Astrocyte (in vitro differentiated cells and primary cell): ENCODE measurements at regions not wholly inside any gene's neighbourhood (a gene's known extent, or its start where the extent isn't known, plus 50 kb on each side); places are given as distances from the start of the nearest gene placed in this dataset.

Experiments
- DNase-seq: peaks from one replicate; pipeline ENCODE4 v3.0.0-alpha.2; 2010; ENCODE audit warnings: low read depth
- FAIRE-seq: peaks from 2 replicates; lab custom pipeline; 2011; peaks lifted over from hg19 to GRCh38; lab: Jason Lieb, UNC
- H2AFZ ChIP-seq: 2 replicates; pipeline ENCODE4 v1.6.0; 2012; ENCODE audit warnings: low read depth, low read length, inconsistent platforms
- H3K27ac ChIP-seq: 2 replicates; pipeline ENCODE4 v1.5.1; 2011; ENCODE audit warnings: low read depth, low read length, inconsistent platforms
- H3K27me3 ChIP-seq: 2 replicates; pipeline ENCODE4 v1.6.0; 2011; ENCODE audit warnings: low read length, inconsistent platforms; ENCODE audit not compliant: insufficient read depth
- H3K36me3 ChIP-seq: 2 replicates; pipeline ENCODE4 v1.5.1; 2011; ENCODE audit warnings: low read length, inconsistent platforms; ENCODE audit not compliant: insufficient read depth
- H3K4me1 ChIP-seq: 2 replicates; pipeline ENCODE4 v1.5.1; 2011; ENCODE audit warnings: low read length, inconsistent platforms; ENCODE audit not compliant: insufficient read depth
- H3K4me2 ChIP-seq: 2 replicates; pipeline ENCODE4 v1.6.0; 2012; ENCODE audit warnings: low read length, inconsistent platforms
- H3K4me3 ChIP-seq: 2 replicates; pipeline ENCODE4 v1.5.1; 2011; ENCODE audit warnings: low read depth, mild to moderate bottlenecking, low read length, inconsistent platforms; ENCODE audit not compliant: insufficient read depth
- H3K79me2 ChIP-seq: 2 replicates; pipeline ENCODE4 v1.6.0; 2012; ENCODE audit warnings: mild to moderate bottlenecking, low read length, inconsistent platforms; ENCODE audit not compliant: insufficient read depth
- H3K9ac ChIP-seq: 2 replicates; pipeline ENCODE4 v1.6.0; 2012; ENCODE audit warnings: mild to moderate bottlenecking, low read length, inconsistent platforms
- H3K9me3 ChIP-seq: 2 replicates; pipeline ENCODE4 v1.5.1; 2012; ENCODE audit warnings: low read depth, mild to moderate bottlenecking, low read length, inconsistent platforms; ENCODE audit not compliant: insufficient read depth
- H4K20me1 ChIP-seq: 2 replicates; pipeline ENCODE4 v1.6.0; 2012; ENCODE audit warnings: low read length, inconsistent platforms; ENCODE audit not compliant: insufficient read depth
- H3K27ac Mint-ChIP-seq: one replicate; pipeline ENCODE4 v1.8.0; 2021; ENCODE audit warnings: mild to moderate bottlenecking, mixed read lengths; ENCODE audit not compliant: unreplicated experiment
- H3K27me3 Mint-ChIP-seq: one replicate; pipeline ENCODE4 v1.8.0; 2021; ENCODE audit warnings: low read depth, mixed read lengths; ENCODE audit not compliant: unreplicated experiment
- H3K36me3 Mint-ChIP-seq: one replicate; pipeline ENCODE4 v1.8.0; 2021; ENCODE audit warnings: low read depth, mixed read lengths; ENCODE audit not compliant: unreplicated experiment
- H3K4me1 Mint-ChIP-seq: one replicate; pipeline ENCODE4 v1.8.0; 2021; ENCODE audit warnings: low read depth, mixed read lengths; ENCODE audit not compliant: unreplicated experiment
- H3K4me3 Mint-ChIP-seq: one replicate; pipeline ENCODE4 v1.8.0; 2021; ENCODE audit warnings: mild to moderate bottlenecking, moderate library complexity, mixed read lengths; ENCODE audit not compliant: unreplicated experiment
- H3K9me3 Mint-ChIP-seq: one replicate; pipeline ENCODE4 v1.8.0; 2021; ENCODE audit warnings: mild to moderate bottlenecking, mixed read lengths; ENCODE audit not compliant: unreplicated experiment
- CTCF ChIP-seq: IDR thresholded peaks from 2 replicates; pipeline ENCODE4 v1.5.1; 2011; ENCODE audit warnings: low read depth, mild to moderate bottlenecking, inconsistent platforms, low read length, moderate library complexity; ENCODE audit not compliant: insufficient read depth
- EZH2 ChIP-seq: IDR thresholded peaks from 2 replicates; pipeline ENCODE4 v1.6.1; 2012; ENCODE audit warnings: mild to moderate bottlenecking, low read length, inconsistent platforms; ENCODE audit not compliant: insufficient read depth

DNA sequence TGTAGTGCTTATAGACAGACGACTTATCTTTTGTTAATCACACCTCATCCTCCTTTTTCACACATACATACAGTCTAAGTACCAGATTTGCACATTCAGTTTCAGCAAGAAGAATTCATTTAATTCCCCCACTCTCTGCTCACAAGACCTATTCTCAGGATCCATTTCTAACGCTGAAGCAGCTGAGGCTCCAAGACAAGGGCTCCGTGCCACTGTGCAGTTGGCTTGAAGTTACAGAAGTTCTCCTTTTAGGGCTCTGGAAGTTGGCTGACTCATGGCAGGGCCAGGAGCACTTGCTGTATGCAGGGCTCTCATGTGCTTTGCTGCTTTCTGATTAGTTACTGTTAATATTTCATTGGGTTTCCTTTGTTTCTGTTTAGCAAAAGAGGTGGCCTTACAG, 1566.9 kb upstream of the TMEM132C start:
- FAIRE-seq = no peak
- no peaks in the 10 kb centered on the region for H3K4me1 Mint-ChIP-seq
- H3K4me3 ChIP-seq = no peak overlapping the region
- H3K9me3 Mint-ChIP-seq = peaks cover 2% of the 10 kb centered on the region
- H3K9me3 ChIP-seq = no peaks in the 10 kb centered on the region
- no peak overlapping the region for H3K4me3 Mint-ChIP-seq
- no peaks in the 10 kb centered on the region for H3K4me1 ChIP-seq
- no peak overlapping the region for H3K9ac ChIP-seq
- no peaks in the 10 kb centered on the region for H3K27me3 Mint-ChIP-seq
- H3K79me2 ChIP-seq = no peaks in the 10 kb centered on the region
- no peak for DNase-seq
- TF ChIP-seq CTCF (no peak), EZH2 (no peak)
- H3K27me3 ChIP-seq = no peaks in the 10 kb centered on the region
- H3K36me3 Mint-ChIP-seq = no peaks in the 10 kb centered on the region
- H3K36me3 ChIP-seq = no peaks in the 10 kb centered on the region
- no peaks in the 10 kb centered on the region for H4K20me1 ChIP-seq
- H3K27ac Mint-ChIP-seq = no peak overlapping the region
- H3K4me2 ChIP-seq = no peak overlapping the region
- H2AFZ ChIP-seq = no peak overlapping the region
- no peak overlapping the region for H3K27ac ChIP-seq

- TF ChIP-seq CTCF (no peak), EZH2 (no peak)
- no peaks in the 10 kb centered on the region for H3K27me3 ChIP-seq
- Mint-ChIP-seq H3K36me3 (no peaks in the 10 kb centered on the region), H3K4me1 (no peaks in the 10 kb centered on the region), H3K9me3 (peaks cover 7% of the 10 kb centered on the region), H3K4me3 (no peak overlapping the region), H3K27ac (no peak overlapping the region), H3K27me3 (no peaks in the 10 kb centered on the region)
- no peak overlapping the region for H3K4me3 ChIP-seq
- H3K9ac ChIP-seq = no peak overlapping the region
- no peaks in the 10 kb centered on the region for H4K20me1 ChIP-seq
- no peaks in the 10 kb centered on the region for H3K4me1 ChIP-seq
- FAIRE-seq = no peak
- DNase-seq = no peak
- H3K27ac ChIP-seq = no peak overlapping the region
- no peak overlapping the region for H3K4me2 ChIP-seq
- H3K36me3 ChIP-seq = no peaks in the 10 kb centered on the region
- H3K9me3 ChIP-seq = no peaks in the 10 kb centered on the region
- no peaks in the 10 kb centered on the region for H3K79me2 ChIP-seq
- H2AFZ ChIP-seq = no peak overlapping the region
These were observed 1562.4 kb upstream of the TMEM132C start for GRCh38 chr12:126704609-126705008.

- Histone ChIP-seq H3K4me1 (no peaks in the 10 kb centered on the region), H3K9ac (no peak overlapping the region), H4K20me1 (no peaks in the 10 kb centered on the region), H3K79me2 (no peaks in the 10 kb centered on the region), H3K4me3 (no peak overlapping the region), H3K27ac (no peak overlapping the region), H2AFZ (no peak overlapping the region), H3K9me3 (no peaks in the 10 kb centered on the region), H3K4me2 (no peak overlapping the region), H3K27me3 (no peaks in the 10 kb centered on the region), H3K36me3 (no peaks in the 10 kb centered on the region)
- TF ChIP-seq EZH2 = no peak
- no peak for TF ChIP-seq CTCF
- Mint-ChIP-seq H3K4me1 (no peaks in the 10 kb centered on the region), H3K27ac (no peak overlapping the region), H3K4me3 (no peak overlapping the region), H3K9me3 (peaks cover 10% of the 10 kb centered on the region), H3K27me3 (no peaks in the 10 kb centered on the region), H3K36me3 (no peaks in the 10 kb centered on the region)
- FAIRE-seq = no peak
- no peak for DNase-seq
These were observed 1560.7 kb upstream of the TMEM132C start for GRCh38 chr12:126706300-126706699.
